Naive thymus-derived CD4-positive, alpha-beta T cell (primary cell): ENCODE measurements at regions not wholly inside any gene's neighbourhood (a gene's known extent, or its start where the extent isn't known, plus 50 kb on each side); places are given as distances from the start of the nearest gene placed in this dataset.
"Not testable (repeated sequence)": the region's sequence is repeated elsewhere in the genome, so short reads cannot be mapped to it uniquely, and the experiment has no call there.

Experiments
- ATAC-seq: fragments of 150-1000 bp; cut with Tn5 transposase; 2 replicates; pipeline ENCODE4 v1.10.0; 2021; ENCODE audit warnings: mild to moderate bottlenecking, moderate library complexity
- CTCF ChIA-PET: fragments of 350-600 bp; sonication (Branson Sonifier 250); formaldehyde crosslinking; loops from one replicate; lab custom pipeline; 2021; ENCODE audit warnings: antibody characterized with exemption; lab: Charles Lee
- POLR2A ChIA-PET: fragments of 350-600 bp; sonication (Branson Sonifier 250); formaldehyde crosslinking; loops from one replicate; lab custom pipeline; 2021; ENCODE audit warnings: antibody characterized with exemption, inconsistent platforms; lab: Charles Lee
- DNase-seq, 9 donors: peaks; one replicate each; pipeline versions ENCODE4 v3.0.0 to v3.0.0-alpha.2; 2020 to 2022; ENCODE audit warnings: mixed read lengths in 1 of 9
- H3K27ac ChIP-seq: one replicate; pipeline ENCODE4 v1.7.0; 2013; ENCODE audit warnings: mild to moderate bottlenecking, low read depth, low read length, moderate library complexity
- H3K27me3 ChIP-seq, 2 donors: one replicate each; pipeline ENCODE4 v1.7.0; 2013; ENCODE audit warnings: low read length in 2 of 2, mild to moderate bottlenecking in 2 of 2, moderate library complexity in 2 of 2; ENCODE audit not compliant: control insufficient read depth in 2 of 2, insufficient read depth in 2 of 2
- H3K36me3 ChIP-seq, 3 experiments: 1 replicate in 2 of 3; 2 replicates in 1 of 3; pipeline ENCODE4 v1.7.0; 2013; ENCODE audit warnings: low read length in 3 of 3, mild to moderate bottlenecking in 3 of 3, moderate library complexity in 1 of 3; ENCODE audit not compliant: insufficient read depth in 3 of 3, control insufficient read depth in 2 of 3
- H3K4me1 ChIP-seq, 2 donors: one replicate each; pipeline ENCODE4 v1.7.0; 2013; ENCODE audit warnings: low read length in 2 of 2, mild to moderate bottlenecking in 2 of 2, moderate library complexity in 1 of 2; ENCODE audit not compliant: control insufficient read depth in 2 of 2, insufficient read depth in 2 of 2
- H3K4me3 ChIP-seq: 2 replicates; pipeline ENCODE4 v1.7.0; 2013; ENCODE audit warnings: mild to moderate bottlenecking, low read length
- H3K9me3 ChIP-seq, 3 experiments: 1 replicate in 2 of 3; 2 replicates in 1 of 3; pipeline ENCODE4 v1.7.0; 2013; ENCODE audit warnings: low read length in 3 of 3; ENCODE audit not compliant: control insufficient read depth in 2 of 3
- H3K27ac Mint-ChIP-seq, 9 donors: one replicate each; pipeline ENCODE4 v1.8.0; 2020 to 2022; ENCODE audit warnings: mixed read lengths in 9 of 9, mild to moderate bottlenecking in 8 of 9, moderate library complexity in 5 of 9, inconsistent platforms in 2 of 9
- H3K27me3 Mint-ChIP-seq, 5 donors: one replicate each; pipeline ENCODE4 v1.8.0; 2021 to 2022; ENCODE audit warnings: mixed read lengths in 5 of 5, mild to moderate bottlenecking in 1 of 5
- H3K36me3 Mint-ChIP-seq, 5 donors: one replicate each; pipeline ENCODE4 v1.8.0; 2020 to 2022; ENCODE audit warnings: mixed read lengths in 5 of 5, mild to moderate bottlenecking in 3 of 5, inconsistent platforms in 1 of 5
- H3K4me1 Mint-ChIP-seq, 7 donors: one replicate each; pipeline ENCODE4 v1.8.0; 2020 to 2022; ENCODE audit warnings: mixed read lengths in 7 of 7, mild to moderate bottlenecking in 3 of 7, inconsistent platforms in 1 of 7
- H3K4me3 Mint-ChIP-seq, 10 donors: one replicate each; pipeline ENCODE4 v1.8.0; 2020 to 2022; ENCODE audit warnings: mild to moderate bottlenecking in 10 of 10, mixed read lengths in 10 of 10, moderate library complexity in 6 of 10, inconsistent platforms in 2 of 10
- H3K9me3 Mint-ChIP-seq, 11 donors: one replicate each; pipeline ENCODE4 v1.8.0; 2020 to 2022; ENCODE audit warnings: mixed read lengths in 11 of 11, mild to moderate bottlenecking in 4 of 11, inconsistent platforms in 1 of 11, moderate library complexity in 1 of 11
- intact Hi-C, 2 donors: fragments of 100-400 bp; cut with micrococcal nuclease; formaldehyde crosslinking; loops; one replicate each; pipeline ENCODE4 v1.15.1; 2023

GRCh38 chr5:136590581-136590980 lies 225.2 kb upstream of the TRPC7 start:
- intact Hi-C loops: no loop called here

GRCh38 chr5:136586196-136586595 lies 220.9 kb upstream of the TRPC7 start:
- no peak overlapping the region for H3K4me3 ChIP-seq
- no peak overlapping the region for H3K27ac ChIP-seq
- Mint-ChIP-seq H3K4me3 (no peak overlapping the region), H3K36me3 (no peaks in the 10 kb centered on the region), H3K27ac (no peak overlapping the region), H3K9me3 (peaks cover 0 to 6% (median 4%) of the 10 kb centered on the region in 11 donors), H3K27me3 (no peaks in the 10 kb centered on the region), H3K4me1 (no peaks in the 10 kb centered on the region)
- H3K36me3 ChIP-seq: no peaks in the 10 kb centered on the region
- H3K4me1 ChIP-seq: no peaks in the 10 kb centered on the region
- POLR2A ChIA-PET: no interaction called here
- intact Hi-C loops: no loop called here
- ATAC-seq (no peak), DNase-seq (no peak)
- no peaks in the 10 kb centered on the region for H3K9me3 ChIP-seq
- no peaks in the 10 kb centered on the region for H3K27me3 ChIP-seq
- CTCF ChIA-PET: no interaction called here

More at GRCh38 chr5:136590581-136590980, 225.2 kb upstream of the TRPC7 start:
- no peaks in the 10 kb centered on the region for H3K4me1 ChIP-seq
- CTCF ChIA-PET: no interaction called here
- Mint-ChIP-seq H3K27ac (no peak overlapping the region), H3K4me1 (no peaks in the 10 kb centered on the region), H3K9me3 (peaks cover 2 to 8% (median 4%) of the 10 kb centered on the region in 11 donors), H3K4me3 (no peak overlapping the region), H3K27me3 (no peaks in the 10 kb centered on the region), H3K36me3 (no peaks in the 10 kb centered on the region)
- no peak overlapping the region for H3K4me3 ChIP-seq
- H3K27ac ChIP-seq: no peak overlapping the region
- no peaks in the 10 kb centered on the region for H3K36me3 ChIP-seq
- ATAC-seq: no peak
- H3K27me3 ChIP-seq: no peaks in the 10 kb centered on the region
- POLR2A ChIA-PET: no interaction called here
- no peak for DNase-seq
- H3K9me3 ChIP-seq: no peaks in the 10 kb centered on the region

GRCh38 chr5:136584474-136584873 lies 219.1 kb upstream of the TRPC7 start:
- ChIA-PET POLR2A (no interaction called here), CTCF (no interaction called here)
- DNase-seq (no peak), ATAC-seq (no peak)
- H3K27me3 ChIP-seq: no peaks in the 10 kb centered on the region
- intact Hi-C loops: no loop called here
- H3K27ac ChIP-seq: no peak overlapping the region
- H3K4me1 ChIP-seq: no peaks in the 10 kb centered on the region
- Mint-ChIP-seq H3K4me3 (no peak overlapping the region), H3K27me3 (no peaks in the 10 kb centered on the region), H3K27ac (no peak overlapping the region), H3K4me1 (no peaks in the 10 kb centered on the region), H3K9me3 (peaks cover 0 to 6% (median 0%) of the 10 kb centered on the region in 11 donors), H3K36me3 (no peaks in the 10 kb centered on the region)
- H3K9me3 ChIP-seq: no peaks in the 10 kb centered on the region
- no peaks in the 10 kb centered on the region for H3K36me3 ChIP-seq
- no peak overlapping the region for H3K4me3 ChIP-seq

GRCh38 chr5:136579238-136579637 lies 213.9 kb upstream of the TRPC7 start:
- no peak overlapping the region for H3K27ac ChIP-seq
- Mint-ChIP-seq H3K4me3 (no peak overlapping the region), H3K4me1 (no peaks in the 10 kb centered on the region), H3K27ac (no peak overlapping the region), H3K36me3 (no peaks in the 10 kb centered on the region), H3K27me3 (no peaks in the 10 kb centered on the region), H3K9me3 (peaks cover 0 to 7% (median 0%) of the 10 kb centered on the region in 11 donors)
- ChIA-PET POLR2A (no interaction called here), CTCF (no interaction called here)
- H3K4me1 ChIP-seq: no peaks in the 10 kb centered on the region
- no peaks in the 10 kb centered on the region for H3K36me3 ChIP-seq
- H3K27me3 ChIP-seq: no peaks in the 10 kb centered on the region
- DNase-seq (no peak), ATAC-seq (no peak)
- no peak overlapping the region for H3K4me3 ChIP-seq
- H3K9me3 ChIP-seq: no peaks in the 10 kb centered on the region
- intact Hi-C loops: no loop called here

GRCh38 chr5:136569875-136570274 lies 204.5 kb upstream of the TRPC7 start:
- H3K9me3 ChIP-seq: not testable (repeated sequence)

GRCh38 chr5:136565457-136565856 lies 200.1 kb upstream of the TRPC7 start:
- H3K27ac ChIP-seq, H3K27me3 ChIP-seq, ATAC-seq, intact Hi-C loops, H3K4me1 Mint-ChIP-seq, H3K27ac Mint-ChIP-seq, H3K4me3 ChIP-seq, H3K36me3 ChIP-seq, DNase-seq, CTCF ChIA-PET, H3K36me3 Mint-ChIP-seq, POLR2A ChIA-PET, H3K27me3 Mint-ChIP-seq, H3K4me3 Mint-ChIP-seq, H3K9me3 ChIP-seq: not testable (repeated sequence)
- peaks cover 0 to 30% (median 5%) of the 10 kb centered on the region in 11 donors for H3K9me3 Mint-ChIP-seq
- H3K4me1 ChIP-seq: peaks cover 0 to 19% of the 10 kb centered on the region in 2 donors

More at GRCh38 chr5:136569875-136570274, 204.5 kb upstream of the TRPC7 start:
- H3K36me3 Mint-ChIP-seq, H3K4me1 Mint-ChIP-seq, H3K27ac Mint-ChIP-seq, DNase-seq, CTCF ChIA-PET, H3K27me3 Mint-ChIP-seq, H3K4me3 ChIP-seq, ATAC-seq, H3K27me3 ChIP-seq, H3K27ac ChIP-seq, POLR2A ChIA-PET, H3K36me3 ChIP-seq, H3K4me1 ChIP-seq, intact Hi-C loops, H3K4me3 Mint-ChIP-seq: not testable (repeated sequence)
- peaks cover 0 to 18% (median 2%) of the 10 kb centered on the region in 11 donors for H3K9me3 Mint-ChIP-seq

- H3K4me1 Mint-ChIP-seq, H3K27me3 Mint-ChIP-seq, H3K4me3 ChIP-seq, ATAC-seq, CTCF ChIA-PET, intact Hi-C loops, POLR2A ChIA-PET, H3K27me3 ChIP-seq, H3K36me3 Mint-ChIP-seq, H3K36me3 ChIP-seq, H3K9me3 ChIP-seq, H3K27ac ChIP-seq, H3K4me3 Mint-ChIP-seq, DNase-seq, H3K27ac Mint-ChIP-seq: not testable (repeated sequence)
- H3K9me3 Mint-ChIP-seq: peaks cover 0 to 29% (median 5%) of the 10 kb centered on the region in 11 donors
- peaks cover 0 to 19% of the 10 kb centered on the region in 2 donors for H3K4me1 ChIP-seq
Observed at GRCh38 chr5:136565050-136565449, 199.7 kb upstream of the TRPC7 start.
